GM21529 (cell line): ENCODE measurements at regions not wholly inside any gene's neighbourhood (a gene's known extent, or its start where the extent isn't known, plus 50 kb on each side); places are given as distances from the start of the nearest gene placed in this dataset.
A peak's percentile ranks its signal among the peaks of the same experiment; 100 is the strongest.

ENCODE experiments used
- ATAC-seq: cut with Tn5 transposase; IDR thresholded peaks from one replicate; pipeline ENCODE4 v1.9.1; 2021; ENCODE audit not compliant: unreplicated experiment

- ATAC-seq = no peak
Observed at GRCh38 chr1:234940841-234941240, 187.8 kb downstream of the TOMM20 start.

GRCh38 chr1:234938924-234939323 lies 189.7 kb downstream of the TOMM20 start:
- ATAC-seq = no peak

- ATAC-seq = no peak
Observed at GRCh38 chr1:234938135-234938534, 190.5 kb downstream of the TOMM20 start.

- no peak for ATAC-seq
Observed at GRCh38 chr1:234936612-234937389, 191.8 kb downstream of the TOMM20 start.

- ATAC-seq = no peak
Observed at GRCh38 chr1:234934611-234935033, 194.0 kb downstream of the TOMM20 start.

DNA sequence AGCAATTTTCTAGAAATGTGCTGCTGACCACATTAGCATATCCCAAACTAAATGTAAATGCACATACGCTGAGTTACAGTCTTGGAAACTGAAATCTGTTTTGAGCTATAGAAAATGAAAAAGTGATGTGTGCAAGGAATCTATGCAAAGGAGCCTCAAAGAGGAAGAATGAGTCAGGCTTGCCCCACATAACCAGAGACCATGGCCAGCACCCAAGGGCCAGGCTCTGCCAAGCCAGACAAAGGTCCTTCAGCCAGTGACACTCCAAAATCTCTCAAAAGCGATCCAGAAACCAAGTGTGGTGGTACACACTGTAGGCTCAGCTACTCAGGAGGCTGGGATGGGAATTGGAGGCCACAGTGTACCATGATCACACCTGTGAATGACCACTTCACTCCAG lies 195.2 kb downstream of the TOMM20 start:
- ATAC-seq = peak; percentile 91

- ATAC-seq = peak; percentile 35
Observed at GRCh38 chr1:234932511-234933430, 195.9 kb downstream of the TOMM20 start.

DNA sequence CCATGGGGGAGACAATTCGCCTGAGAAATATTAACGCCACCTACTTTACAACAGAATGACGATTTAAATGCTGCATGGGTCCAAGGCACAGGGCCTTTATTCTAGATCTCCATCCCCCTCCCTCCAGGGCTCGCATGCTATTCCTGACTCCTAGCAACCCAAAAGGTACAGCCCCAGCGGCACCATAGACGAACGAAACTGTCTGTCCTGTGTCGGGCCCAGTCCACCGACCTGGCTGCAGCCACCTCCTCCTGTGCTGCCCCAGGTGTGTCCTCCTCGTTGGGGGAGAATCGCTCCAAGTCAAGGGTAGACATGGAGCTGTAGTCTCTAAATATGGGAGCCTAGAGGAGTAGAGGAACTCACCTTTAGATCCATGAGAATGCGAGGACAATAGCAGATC lies 196.5 kb downstream of the TOMM20 start:
- ATAC-seq = no peak

- ATAC-seq = no peak
Observed at GRCh38 chr1:234931404-234931973, 197.1 kb downstream of the TOMM20 start.

- ATAC-seq = no peak
Observed at GRCh38 chr1:234929369-234929768, 199.3 kb downstream of the TOMM20 start.

- no peak for ATAC-seq
Observed at GRCh38 chr1:234928642-234929041, 200.0 kb downstream of the TOMM20 start.

GRCh38 chr1:234927971-234928640 lies 200.5 kb downstream of the TOMM20 start:
- ATAC-seq = no peak

- ATAC-seq = no peak
Observed at GRCh38 chr1:234927312-234927970, 201.2 kb downstream of the TOMM20 start.

- peak; percentile 94 for ATAC-seq
Observed at GRCh38 chr1:234926559-234927311, 201.9 kb downstream of the TOMM20 start.

- no peak for ATAC-seq
Observed at GRCh38 chr1:234926264-234926558, 202.4 kb downstream of the TOMM20 start.

DNA sequence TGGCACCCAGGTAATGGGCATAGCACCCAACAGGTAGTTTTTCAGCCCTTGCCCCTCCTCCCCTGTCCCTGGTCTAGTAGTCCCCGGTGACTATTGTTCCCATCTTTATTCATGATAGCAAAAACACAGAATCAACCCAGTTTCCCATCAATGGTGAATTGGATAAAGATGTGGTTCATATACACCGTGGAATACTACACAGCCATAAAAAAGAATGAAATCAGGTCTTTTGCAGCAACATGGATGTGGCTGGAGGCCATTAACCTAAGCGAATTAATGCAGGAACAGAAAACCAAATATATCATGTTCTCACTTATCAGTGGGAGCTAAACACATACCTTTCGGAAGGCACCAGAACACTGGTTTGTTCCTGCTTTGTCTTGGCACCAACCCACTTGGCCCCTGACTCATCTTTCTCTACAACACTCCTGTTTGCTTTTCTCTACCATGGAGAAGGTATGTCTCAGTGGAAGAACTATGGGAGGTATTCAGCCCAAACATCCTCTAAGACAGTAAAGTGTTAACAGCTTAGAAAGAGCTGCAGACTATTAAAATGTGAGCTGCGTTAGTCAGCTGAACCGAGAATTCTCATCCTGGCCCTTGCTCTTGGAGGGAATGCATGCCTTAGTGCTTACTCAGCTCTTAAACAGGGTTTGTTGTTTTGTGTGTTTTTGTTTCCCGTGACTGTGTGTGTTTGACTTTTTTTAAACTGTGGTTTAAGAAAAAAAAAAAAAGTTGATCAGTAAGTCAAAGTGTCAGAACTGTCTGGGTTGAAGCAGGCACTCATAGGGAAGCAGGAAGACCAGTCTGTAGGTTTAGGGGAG lies 203.0 kb downstream of the TOMM20 start:
- ATAC-seq = no peak

DNA sequence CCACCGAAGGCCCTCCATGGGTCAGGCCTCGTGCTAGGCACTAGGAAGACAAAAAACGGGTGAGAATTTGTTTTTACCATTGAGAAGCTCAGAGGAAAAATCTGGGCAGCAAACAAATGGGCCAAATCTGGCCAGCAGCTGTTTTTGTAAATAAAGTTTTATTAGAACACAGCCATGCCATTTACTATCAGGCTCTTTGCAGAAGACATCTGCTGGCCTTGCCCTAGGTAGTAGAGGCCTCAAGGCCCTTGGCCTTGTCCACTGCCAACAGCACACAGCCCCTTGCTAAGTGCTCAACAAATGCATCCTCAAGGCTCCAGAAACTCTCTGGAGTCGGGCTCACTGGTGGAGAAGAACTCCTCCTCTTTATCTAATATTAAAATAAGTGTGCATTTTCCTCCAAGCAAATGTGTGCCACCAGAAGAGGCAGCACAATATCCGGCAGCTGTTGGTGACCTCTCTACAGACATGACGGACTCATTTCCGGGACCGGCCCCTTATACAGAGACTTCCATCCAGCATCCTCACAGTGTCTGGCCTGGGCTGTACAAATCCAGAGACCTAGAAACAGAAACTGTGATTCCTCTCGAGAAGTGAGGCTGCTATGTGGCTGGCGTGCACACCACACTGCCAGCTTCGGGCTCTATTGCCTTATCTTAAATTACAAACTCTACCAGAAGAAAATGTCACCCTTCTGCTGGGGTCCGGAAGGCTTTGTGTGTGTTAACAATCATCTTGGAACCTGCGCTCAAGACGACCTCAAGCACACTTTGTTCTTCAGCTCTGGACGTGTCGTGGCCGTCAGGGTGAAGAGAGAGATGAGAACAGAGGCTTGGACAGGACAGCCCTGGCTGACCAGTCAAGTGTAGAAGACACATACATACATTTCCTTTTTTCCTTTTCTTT lies 203.9 kb downstream of the TOMM20 start:
- ATAC-seq = no peak

GRCh38 chr1:234923626-234924025 lies 205.0 kb downstream of the TOMM20 start:
- ATAC-seq = no peak
